Tibial artery (tissue), 4 donors: ENCODE measurements at regions not wholly inside any gene's neighbourhood (a gene's known extent, or its start where the extent isn't known, plus 50 kb on each side); places are given as distances from the start of the nearest gene placed in this dataset.
"Not testable (repeated sequence)": the region's sequence is repeated elsewhere in the genome, so short reads cannot be mapped to it uniquely, and the experiment has no call there.

ENCODE experiments used
- DNase-seq, 2 donors: peaks; one replicate each; pipeline ENCODE4 v3.0.0-alpha.2; 2019
- H3K27ac ChIP-seq, 2 donors: fragments of 200-600 bp; sonication (generic) in 1 of 2; 1 replicate in 1 of 2; 2 replicates in 1 of 2; pipeline ENCODE4 v1.5.1; 2018 to 2019; ENCODE audit warnings: mild to moderate bottlenecking in 1 of 2
- H3K27me3 ChIP-seq, 2 donors: fragments of 200-600 bp; sonication (generic) in 1 of 2; one replicate each; pipeline versions ENCODE4 v1.5.1 to v1.6.0; 2016 to 2019
- H3K36me3 ChIP-seq, 3 donors: fragments of 200-600 bp; sonication (generic) in 2 of 3; one replicate each; pipeline ENCODE4 v1.5.1; 2016 to 2019; ENCODE audit warnings: mild to moderate bottlenecking in 2 of 3
- H3K4me1 ChIP-seq, 4 donors: fragments of 200-600 bp; sonication (generic) in 2 of 4; 1 replicate in 3 of 4; 2 replicates in 1 of 4; pipeline ENCODE4 v1.5.1; 2016 to 2019
- H3K4me3 ChIP-seq, 2 donors: fragments of 200-600 bp; sonication (generic) in 1 of 2; 1 replicate in 1 of 2; 2 replicates in 1 of 2; pipeline ENCODE4 v1.5.1; 2018 to 2019; ENCODE audit warnings: mild to moderate bottlenecking in 2 of 2
- H3K9me3 ChIP-seq, 3 donors: fragments of 200-600 bp; sonication (generic) in 1 of 3; one replicate each; pipeline ENCODE4 v1.5.1; 2016 to 2019
- intact Hi-C: fragments of 100-400 bp; cut with DNase I; formaldehyde crosslinking; loops from one replicate; pipeline ENCODE4 v1.15.0; 2023; ENCODE audit warnings: low total_unique reads
- TF ChIP-seq, protein P1 (sequence below), 2 experiments: fragments of 200-600 bp in 1 of 2; fragments of 450-650 bp in 1 of 2; IDR thresholded peaks; one replicate each; pipeline ENCODE4 v1.5.1; 2017 to 2019; ENCODE audit warnings: antibody characterized with exemption in 2 of 2, mild to moderate bottlenecking in 1 of 2, moderate library complexity in 1 of 2

DNA sequence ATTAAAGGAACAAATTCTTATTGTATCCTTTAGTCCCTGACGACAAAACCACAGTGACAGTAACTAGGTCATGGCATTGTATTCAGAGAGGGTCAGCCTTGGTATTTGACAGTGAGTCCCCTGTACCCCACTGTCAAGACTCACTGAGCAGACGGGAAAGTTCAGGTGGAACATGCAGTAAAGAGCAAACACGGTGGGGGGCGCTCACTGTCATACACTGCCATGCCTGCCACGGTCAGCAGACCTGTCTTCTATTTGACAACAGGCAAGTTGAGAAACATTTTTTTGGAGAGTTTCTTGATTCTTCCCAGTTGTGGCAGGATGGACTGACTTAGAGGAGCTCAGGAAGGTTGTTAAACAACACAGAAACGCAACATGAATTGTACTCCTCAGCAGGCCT, 681.6 kb downstream of the KCNJ18 start:
- H3K27ac ChIP-seq: no peak overlapping the region
- H3K36me3 ChIP-seq: no peaks in the 10 kb centered on the region
- no peaks in the 10 kb centered on the region for H3K9me3 ChIP-seq
- intact Hi-C loops: no loop called here
- no peaks in the 10 kb centered on the region for H3K4me1 ChIP-seq
- no peak for DNase-seq
- TF ChIP-seq, protein P1, sequence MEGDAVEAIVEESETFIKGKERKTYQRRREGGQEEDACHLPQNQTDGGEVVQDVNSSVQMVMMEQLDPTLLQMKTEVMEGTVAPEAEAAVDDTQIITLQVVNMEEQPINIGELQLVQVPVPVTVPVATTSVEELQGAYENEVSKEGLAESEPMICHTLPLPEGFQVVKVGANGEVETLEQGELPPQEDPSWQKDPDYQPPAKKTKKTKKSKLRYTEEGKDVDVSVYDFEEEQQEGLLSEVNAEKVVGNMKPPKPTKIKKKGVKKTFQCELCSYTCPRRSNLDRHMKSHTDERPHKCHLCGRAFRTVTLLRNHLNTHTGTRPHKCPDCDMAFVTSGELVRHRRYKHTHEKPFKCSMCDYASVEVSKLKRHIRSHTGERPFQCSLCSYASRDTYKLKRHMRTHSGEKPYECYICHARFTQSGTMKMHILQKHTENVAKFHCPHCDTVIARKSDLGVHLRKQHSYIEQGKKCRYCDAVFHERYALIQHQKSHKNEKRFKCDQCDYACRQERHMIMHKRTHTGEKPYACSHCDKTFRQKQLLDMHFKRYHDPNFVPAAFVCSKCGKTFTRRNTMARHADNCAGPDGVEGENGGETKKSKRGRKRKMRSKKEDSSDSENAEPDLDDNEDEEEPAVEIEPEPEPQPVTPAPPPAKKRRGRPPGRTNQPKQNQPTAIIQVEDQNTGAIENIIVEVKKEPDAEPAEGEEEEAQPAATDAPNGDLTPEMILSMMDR (IDR thresholded peaks at IDR 0.05): no peak
- no peak overlapping the region for H3K4me3 ChIP-seq
- H3K27me3 ChIP-seq: no peaks in the 10 kb centered on the region

GRCh38 chr17:22374741-22375140, 682.4 kb downstream of the KCNJ18 start:
- no peaks in the 10 kb centered on the region for H3K9me3 ChIP-seq
- intact Hi-C loops: no loop called here
- no peak overlapping the region for H3K27ac ChIP-seq
- H3K27me3 ChIP-seq: no peaks in the 10 kb centered on the region
- no peaks in the 10 kb centered on the region for H3K36me3 ChIP-seq
- H3K4me3 ChIP-seq: no peak overlapping the region
- DNase-seq: no peak
- TF ChIP-seq, protein P1 (IDR thresholded peaks at IDR 0.05): no peak
- H3K4me1 ChIP-seq: no peaks in the 10 kb centered on the region

GRCh38 chr17:22376747-22377146, 684.4 kb downstream of the KCNJ18 start:
- intact Hi-C loops, H3K36me3 ChIP-seq, H3K4me3 ChIP-seq, H3K27me3 ChIP-seq, H3K4me1 ChIP-seq, H3K27ac ChIP-seq, H3K9me3 ChIP-seq, DNase-seq: not testable (repeated sequence)

DNA sequence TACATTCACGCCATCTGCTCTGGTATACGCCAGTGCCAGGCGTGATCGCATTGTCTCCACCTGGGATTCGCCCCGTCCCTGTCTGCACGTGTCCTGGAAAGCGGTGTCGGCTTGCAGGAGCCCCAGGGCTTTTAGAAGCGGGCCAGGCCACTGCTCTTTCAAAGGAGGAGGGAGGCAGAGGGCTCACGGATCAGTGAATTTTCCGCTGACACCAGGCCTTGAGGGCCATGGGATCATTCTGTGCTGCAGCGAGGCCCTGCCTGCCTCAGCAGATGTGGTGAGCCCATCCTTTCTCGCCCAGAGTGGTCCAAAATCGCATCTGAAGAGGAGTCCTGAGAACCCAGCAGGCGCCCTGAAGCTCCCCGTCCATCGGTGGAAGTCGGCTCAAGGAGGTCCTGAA, 686.4 kb downstream of the KCNJ18 start:
- H3K4me1 ChIP-seq, intact Hi-C loops, DNase-seq, H3K27me3 ChIP-seq, H3K27ac ChIP-seq, H3K9me3 ChIP-seq, H3K4me3 ChIP-seq, H3K36me3 ChIP-seq: not testable (repeated sequence)

DNA sequence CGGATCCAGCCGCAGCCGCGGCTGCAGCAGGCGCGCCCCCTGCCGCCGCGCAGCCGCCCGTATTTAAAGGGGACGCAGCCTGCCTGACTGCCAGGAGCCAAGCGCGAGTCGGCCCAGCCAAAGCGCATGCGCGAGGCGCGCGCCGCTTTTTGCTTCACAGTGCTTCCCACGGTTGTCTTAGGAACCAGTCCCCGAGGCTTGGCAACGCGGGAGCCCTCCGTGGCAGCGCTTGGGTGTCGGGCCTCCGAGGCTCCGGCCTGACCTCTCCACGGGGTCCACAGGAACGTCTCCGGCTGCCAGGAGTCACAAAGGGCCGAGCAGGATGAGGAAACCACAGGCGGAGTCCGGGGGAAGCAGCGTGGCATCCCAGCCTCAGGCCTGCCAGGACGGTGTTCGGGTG, 689.3 kb downstream of the KCNJ18 start:
- H3K4me1 ChIP-seq, DNase-seq, H3K27me3 ChIP-seq, intact Hi-C loops, H3K9me3 ChIP-seq, H3K4me3 ChIP-seq, H3K27ac ChIP-seq, H3K36me3 ChIP-seq: not testable (repeated sequence)

DNA sequence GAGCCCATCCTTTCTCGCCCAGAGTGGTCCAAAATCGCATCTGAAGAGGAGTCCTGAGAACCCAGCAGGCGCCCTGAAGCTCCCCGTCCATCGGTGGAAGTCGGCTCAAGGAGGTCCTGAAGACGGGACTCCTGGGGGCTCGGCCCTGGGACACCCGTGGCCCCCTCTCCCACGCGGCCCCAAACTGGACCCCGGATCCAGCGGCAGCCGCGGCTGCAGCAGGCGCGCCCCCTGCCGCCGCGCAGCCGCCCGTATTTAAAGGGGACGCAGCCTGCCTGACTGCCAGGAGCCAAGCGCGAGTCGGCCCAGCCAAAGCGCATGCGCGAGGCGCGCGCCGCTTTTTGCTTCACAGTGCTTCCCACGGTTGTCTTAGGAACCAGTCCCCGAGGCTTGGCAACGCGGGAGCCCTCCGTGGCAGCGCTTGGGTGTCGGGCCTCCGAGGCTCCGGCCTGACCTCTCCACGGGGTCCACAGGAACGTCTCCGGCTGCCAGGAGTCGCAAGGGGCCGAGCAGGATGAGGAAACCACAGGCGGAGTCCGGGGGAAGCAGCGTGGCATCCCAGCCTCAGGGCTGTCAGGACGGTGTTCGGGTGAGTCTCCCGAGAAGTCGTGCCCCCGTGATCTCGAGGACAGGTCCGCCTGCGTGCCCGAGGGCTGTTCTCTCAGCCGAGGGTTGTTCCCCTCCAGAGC, 691.6 kb downstream of the KCNJ18 start:
- H3K27me3 ChIP-seq, H3K27ac ChIP-seq, H3K9me3 ChIP-seq, H3K4me3 ChIP-seq, H3K4me1 ChIP-seq, H3K36me3 ChIP-seq, intact Hi-C loops: not testable (repeated sequence)
- peak in 1 of 2 donors; percentile 71 for DNase-seq

DNA sequence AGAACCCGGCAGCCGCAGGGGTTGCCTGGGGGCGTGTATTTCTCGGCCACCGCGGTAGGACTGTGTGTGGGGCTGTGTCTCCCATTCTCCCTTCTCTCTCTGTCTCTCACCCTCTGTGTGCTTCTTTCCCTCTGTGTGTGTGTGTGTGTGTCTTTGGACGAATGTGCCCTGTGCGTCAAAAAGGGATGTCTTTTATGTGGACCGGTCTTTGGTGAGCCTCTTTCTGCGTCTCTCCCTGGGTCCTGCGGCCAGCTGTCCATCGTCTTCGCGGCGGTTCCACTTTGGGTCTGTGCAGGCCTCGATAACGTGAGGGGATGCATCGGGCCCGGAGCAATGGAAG, 692.1 kb downstream of the KCNJ18 start:
- H3K27me3 ChIP-seq, H3K4me1 ChIP-seq, intact Hi-C loops, H3K9me3 ChIP-seq, DNase-seq, H3K27ac ChIP-seq, H3K4me3 ChIP-seq, H3K36me3 ChIP-seq: not testable (repeated sequence)

GRCh38 chr17:22398446-22398845, 706.1 kb downstream of the KCNJ18 start:
- intact Hi-C loops, H3K4me3 ChIP-seq, H3K9me3 ChIP-seq: not testable (repeated sequence)

DNA sequence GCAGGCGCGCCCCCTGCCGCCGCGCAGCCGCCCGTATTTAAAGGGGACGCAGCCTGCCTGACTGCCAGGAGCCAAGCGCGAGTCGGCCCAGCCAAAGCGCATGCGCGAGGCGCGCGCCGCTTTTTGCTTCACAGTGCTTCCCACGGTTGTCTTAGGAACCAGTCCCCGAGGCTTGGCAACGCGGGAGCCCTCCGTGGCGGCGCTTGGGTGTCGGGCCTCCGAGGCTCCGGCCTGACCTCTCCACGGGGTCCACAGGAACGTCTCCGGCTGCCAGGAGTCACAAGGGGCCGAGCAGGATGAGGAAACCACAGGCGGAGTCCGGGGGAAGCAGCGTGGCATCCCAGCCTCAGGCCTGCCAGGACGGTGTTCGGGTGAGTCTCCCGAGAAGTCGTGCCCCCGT, 706.7 kb downstream of the KCNJ18 start:
- H3K27me3 ChIP-seq: not testable (repeated sequence)

More at GRCh38 chr17:22398446-22398845, 706.1 kb downstream of the KCNJ18 start:
- H3K4me1 ChIP-seq, H3K36me3 ChIP-seq, H3K27me3 ChIP-seq, DNase-seq, H3K27ac ChIP-seq: not testable (repeated sequence)

DNA sequence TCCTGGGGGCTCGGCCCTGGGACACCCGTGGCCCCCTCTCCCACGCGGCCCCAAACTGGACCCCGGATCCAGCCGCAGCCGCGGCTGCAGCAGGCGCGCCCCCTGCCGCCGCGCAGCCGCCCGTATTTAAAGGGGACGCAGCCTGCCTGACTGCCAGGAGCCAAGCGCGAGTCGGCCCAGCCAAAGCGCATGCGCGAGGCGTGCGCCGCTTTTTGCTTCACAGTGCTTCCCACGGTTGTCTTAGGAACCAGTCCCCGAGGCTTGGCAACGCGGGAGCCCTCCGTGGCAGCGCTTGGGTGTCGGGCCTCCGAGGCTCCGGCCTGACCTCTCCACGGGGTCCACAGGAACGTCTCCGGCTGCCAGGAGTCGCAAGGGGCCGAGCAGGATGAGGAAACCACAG, 712.8 kb downstream of the KCNJ18 start:
- H3K4me3 ChIP-seq, H3K27me3 ChIP-seq, H3K4me1 ChIP-seq, H3K36me3 ChIP-seq, intact Hi-C loops, H3K27ac ChIP-seq, DNase-seq: not testable (repeated sequence)
- H3K9me3 ChIP-seq: peaks cover 0 to 11% (median 0%) of the 10 kb centered on the region in 3 donors

More for the DNA sequence above, 706.7 kb downstream of the KCNJ18 start:
- intact Hi-C loops, H3K4me3 ChIP-seq, H3K4me1 ChIP-seq, H3K36me3 ChIP-seq, H3K27ac ChIP-seq, DNase-seq, H3K9me3 ChIP-seq: not testable (repeated sequence)
